Vagina (tissue), 2 donors: ENCODE measurements at regions not wholly inside any gene's neighbourhood (a gene's known extent, or its start where the extent isn't known, plus 50 kb on each side); places are given as distances from the start of the nearest gene placed in this dataset.
"Not testable (repeated sequence)": the region's sequence is repeated elsewhere in the genome, so short reads cannot be mapped to it uniquely, and the experiment has no call there.

Experiments used
- DNase-seq, 2 donors: peaks; one replicate each; pipeline ENCODE4 v3.0.0-alpha.2; 2017; ENCODE audit errors: extremely low spot score in 2 of 2
- H3K27ac ChIP-seq: fragments of 200-600 bp; sonication (generic); one replicate; pipeline ENCODE4 v1.5.1; 2019
- H3K27me3 ChIP-seq: fragments of 200-600 bp; sonication (generic); one replicate; pipeline ENCODE4 v1.5.1; 2019
- H3K36me3 ChIP-seq, 2 donors: fragments of 200-600 bp; sonication (generic); one replicate each; pipeline ENCODE4 v1.5.1; 2017 to 2019
- H3K4me1 ChIP-seq: fragments of 200-600 bp; sonication (generic); one replicate; pipeline ENCODE4 v1.5.1; 2019
- H3K4me3 ChIP-seq, 2 donors: fragments of 200-600 bp; sonication (generic); 1 replicate in 1 of 2; 2 replicates in 1 of 2; pipeline ENCODE4 v1.5.1; 2016 to 2019
- H3K9me3 ChIP-seq: fragments of 200-600 bp; sonication (generic); one replicate; pipeline ENCODE4 v1.5.1; 2019
- POLR2A ChIP-seq, 2 donors: fragments of 450-650 bp; IDR thresholded peaks; one replicate each; pipeline ENCODE4 v1.6.1; 2017; ENCODE audit warnings: antibody characterized with exemption in 2 of 2, mild to moderate bottlenecking in 2 of 2, moderate library complexity in 2 of 2
- POLR2AphosphoS5 ChIP-seq, 2 donors: sonication (generic); formaldehyde crosslinking; IDR thresholded peaks; one replicate each; pipeline ENCODE4 v1.9.0; 2017; ENCODE audit warnings: antibody characterized with exemption in 2 of 2, mild to moderate bottlenecking in 2 of 2, low read depth in 1 of 2; ENCODE audit not compliant: insufficient read depth in 1 of 2
- intact Hi-C: fragments of 100-400 bp; cut with DNase I; formaldehyde crosslinking; loops from one replicate; pipeline ENCODE4 v1.15.1; 2023
- TF ChIP-seq, protein P1 (sequence below), 3 experiments: fragments of 450-650 bp in 2 of 3; fragments of 200-600 bp in 1 of 3; sonication (generic) in 1 of 3; IDR thresholded peaks; one replicate each; pipeline ENCODE4 v1.5.1; 2017 to 2019; ENCODE audit warnings: antibody characterized with exemption in 3 of 3, mild to moderate bottlenecking in 2 of 3, moderate library complexity in 2 of 3

DNA sequence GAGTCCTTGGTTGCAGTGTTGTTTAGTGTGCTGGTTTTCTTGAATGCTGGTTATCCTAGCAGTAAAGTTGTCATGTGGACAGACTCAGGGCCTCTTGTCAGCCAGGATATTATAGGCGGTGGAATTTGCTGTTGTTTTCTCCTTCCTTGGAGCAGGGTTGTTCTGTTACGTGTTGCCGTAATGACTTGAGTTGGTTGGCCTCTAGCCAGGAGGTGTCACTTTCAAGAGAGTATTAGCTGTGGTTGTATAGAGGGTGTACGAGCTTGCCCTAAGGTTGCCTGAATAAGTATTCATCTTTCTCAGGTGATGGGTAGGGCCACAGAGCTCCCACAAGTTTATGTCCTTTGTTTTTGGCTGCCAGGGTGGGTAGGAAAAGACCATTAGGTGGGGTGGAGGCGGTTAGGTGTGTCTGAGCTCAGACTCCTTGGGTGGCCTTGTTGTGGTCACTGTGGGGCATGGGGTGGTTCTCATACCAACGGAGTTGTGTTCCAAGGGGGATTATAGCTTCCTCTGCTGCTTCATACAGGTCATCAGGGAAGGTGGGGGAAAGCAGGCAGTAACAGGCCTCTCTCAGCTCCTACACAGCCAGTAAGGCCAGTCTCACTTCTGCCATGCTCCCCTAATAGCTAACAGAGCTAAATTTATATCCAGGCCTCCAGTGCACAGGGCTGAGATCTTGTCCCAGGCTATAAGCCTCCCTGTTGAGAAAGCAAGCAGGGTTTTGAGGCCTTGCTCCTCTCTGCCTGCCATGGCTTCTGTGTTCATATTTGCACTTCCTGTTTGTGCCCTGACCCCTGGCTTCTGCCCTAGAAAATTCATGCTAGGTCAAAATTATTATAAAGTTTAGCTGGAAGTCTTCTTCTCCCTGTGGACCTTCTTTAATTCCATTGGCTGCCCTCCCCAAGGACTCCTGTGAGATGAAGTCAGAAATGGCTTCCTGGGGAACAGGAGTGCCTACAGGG, 594.7 kb downstream of the RAPGEF2 start:
- intact Hi-C loops, result no loop called here
- no peaks in the 10 kb centered on the region for H3K9me3 ChIP-seq
- no peak for DNase-seq
- TF ChIP-seq, protein P1, sequence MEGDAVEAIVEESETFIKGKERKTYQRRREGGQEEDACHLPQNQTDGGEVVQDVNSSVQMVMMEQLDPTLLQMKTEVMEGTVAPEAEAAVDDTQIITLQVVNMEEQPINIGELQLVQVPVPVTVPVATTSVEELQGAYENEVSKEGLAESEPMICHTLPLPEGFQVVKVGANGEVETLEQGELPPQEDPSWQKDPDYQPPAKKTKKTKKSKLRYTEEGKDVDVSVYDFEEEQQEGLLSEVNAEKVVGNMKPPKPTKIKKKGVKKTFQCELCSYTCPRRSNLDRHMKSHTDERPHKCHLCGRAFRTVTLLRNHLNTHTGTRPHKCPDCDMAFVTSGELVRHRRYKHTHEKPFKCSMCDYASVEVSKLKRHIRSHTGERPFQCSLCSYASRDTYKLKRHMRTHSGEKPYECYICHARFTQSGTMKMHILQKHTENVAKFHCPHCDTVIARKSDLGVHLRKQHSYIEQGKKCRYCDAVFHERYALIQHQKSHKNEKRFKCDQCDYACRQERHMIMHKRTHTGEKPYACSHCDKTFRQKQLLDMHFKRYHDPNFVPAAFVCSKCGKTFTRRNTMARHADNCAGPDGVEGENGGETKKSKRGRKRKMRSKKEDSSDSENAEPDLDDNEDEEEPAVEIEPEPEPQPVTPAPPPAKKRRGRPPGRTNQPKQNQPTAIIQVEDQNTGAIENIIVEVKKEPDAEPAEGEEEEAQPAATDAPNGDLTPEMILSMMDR (IDR thresholded peaks at IDR 0.05), result no peak
- TF ChIP-seq POLR2AphosphoS5 (IDR thresholded peaks at IDR 0.05; ENCODE audit: insufficient read depth in 1 of 2, low read depth in 1 of 2) (no peak), POLR2A (IDR thresholded peaks at IDR 0.05) (no peak)
- H3K27ac ChIP-seq, result no peak overlapping the region
- H3K4me3 ChIP-seq, result no peak overlapping the region
- H3K36me3 ChIP-seq, result no peaks in the 10 kb centered on the region
- H3K4me1 ChIP-seq, result no peaks in the 10 kb centered on the region
- no peaks in the 10 kb centered on the region for H3K27me3 ChIP-seq

DNA sequence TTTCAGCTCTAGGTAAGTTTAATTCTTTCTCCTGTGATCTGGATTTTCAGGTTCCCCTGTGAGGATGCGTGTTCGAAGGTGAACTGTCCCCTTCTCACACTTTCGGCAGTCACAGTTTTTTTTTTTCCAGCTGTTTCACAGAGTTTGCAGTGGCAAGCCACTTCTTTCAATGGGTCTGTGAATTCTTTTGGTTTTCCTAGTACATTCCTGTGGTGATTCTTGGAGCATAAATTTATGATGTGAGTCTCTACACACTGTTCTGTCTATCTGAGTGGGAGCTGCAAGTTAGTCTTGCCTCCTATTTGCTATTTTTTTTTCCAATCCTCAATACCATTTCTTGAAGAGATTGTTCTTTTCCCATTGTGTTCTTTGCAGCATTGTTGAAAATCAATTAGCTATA, 595.5 kb downstream of the RAPGEF2 start:
- no peak for TF ChIP-seq POLR2A (IDR thresholded peaks at IDR 0.05)
- TF ChIP-seq, protein P1 (IDR thresholded peaks at IDR 0.05), result no peak
- TF ChIP-seq POLR2AphosphoS5 (IDR thresholded peaks at IDR 0.05; ENCODE audit: insufficient read depth in 1 of 2, low read depth in 1 of 2), result no peak
- intact Hi-C loops, result no loop called here
- no peaks in the 10 kb centered on the region for H3K36me3 ChIP-seq
- H3K27ac ChIP-seq, result no peak overlapping the region
- no peak for DNase-seq
- no peak overlapping the region for H3K4me3 ChIP-seq
- H3K4me1 ChIP-seq, result no peaks in the 10 kb centered on the region
- H3K9me3 ChIP-seq, result no peaks in the 10 kb centered on the region
- no peaks in the 10 kb centered on the region for H3K27me3 ChIP-seq

DNA sequence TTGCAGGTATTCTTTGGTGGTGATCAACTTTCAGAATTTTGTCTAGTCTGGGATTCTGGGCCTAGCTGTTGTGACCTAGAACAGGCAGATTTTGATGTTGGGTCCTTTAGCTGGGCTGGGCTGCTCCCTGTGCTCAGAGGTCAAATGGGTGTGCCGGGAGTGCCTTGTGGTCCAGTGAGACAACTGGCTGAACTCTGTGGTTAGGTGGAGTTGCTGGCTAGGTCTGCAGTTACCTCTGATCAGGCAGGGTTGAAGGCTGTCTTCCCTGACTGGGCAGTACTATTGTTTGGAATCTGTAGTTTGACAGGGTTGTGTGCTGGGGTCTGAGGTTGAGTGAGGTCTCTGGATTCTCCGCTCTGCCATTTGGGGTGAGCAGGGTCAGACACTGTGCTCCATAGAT, 599.3 kb downstream of the RAPGEF2 start:
- Histone ChIP-seq H3K27ac (no peak overlapping the region), H3K27me3 (no peaks in the 10 kb centered on the region), H3K9me3 (no peaks in the 10 kb centered on the region), H3K4me3 (no peak overlapping the region), H3K36me3 (no peaks in the 10 kb centered on the region), H3K4me1 (no peaks in the 10 kb centered on the region)
- intact Hi-C loops, result no loop called here
- DNase-seq, result no peak
- no peak for TF ChIP-seq POLR2A (IDR thresholded peaks at IDR 0.05)
- no peak for TF ChIP-seq POLR2AphosphoS5 (IDR thresholded peaks at IDR 0.05; ENCODE audit: insufficient read depth in 1 of 2, low read depth in 1 of 2)
- TF ChIP-seq, protein P1 (IDR thresholded peaks at IDR 0.05), result no peak

DNA sequence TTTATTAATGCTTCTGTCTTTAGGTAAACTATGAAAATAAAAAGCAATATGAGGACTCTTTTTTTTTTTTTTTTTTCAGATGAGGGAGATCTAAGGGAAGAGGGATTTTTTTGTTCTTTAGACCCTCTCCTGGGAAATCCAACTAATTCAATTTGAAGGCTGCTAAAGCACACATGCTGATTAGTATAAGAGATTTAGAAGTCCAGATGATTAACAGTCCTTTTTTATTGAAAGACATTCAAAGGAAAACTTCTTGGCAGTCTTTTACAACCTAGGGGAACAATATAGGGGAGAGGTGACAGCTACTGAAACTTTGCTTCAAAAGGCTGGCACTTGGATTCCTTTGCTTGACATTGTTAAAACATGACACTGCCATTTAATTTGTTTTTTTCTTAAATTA, 602.5 kb downstream of the RAPGEF2 start:
- no peaks in the 10 kb centered on the region for H3K27me3 ChIP-seq
- TF ChIP-seq POLR2A (IDR thresholded peaks at IDR 0.05) (no peak), POLR2AphosphoS5 (IDR thresholded peaks at IDR 0.05; ENCODE audit: insufficient read depth in 1 of 2, low read depth in 1 of 2) (no peak)
- TF ChIP-seq, protein P1 (IDR thresholded peaks at IDR 0.05), result no peak
- intact Hi-C loops, result no loop called here
- no peaks in the 10 kb centered on the region for H3K9me3 ChIP-seq
- no peak overlapping the region for H3K27ac ChIP-seq
- no peak overlapping the region for H3K4me3 ChIP-seq
- no peaks in the 10 kb centered on the region for H3K36me3 ChIP-seq
- H3K4me1 ChIP-seq, result no peaks in the 10 kb centered on the region
- no peak for DNase-seq

DNA sequence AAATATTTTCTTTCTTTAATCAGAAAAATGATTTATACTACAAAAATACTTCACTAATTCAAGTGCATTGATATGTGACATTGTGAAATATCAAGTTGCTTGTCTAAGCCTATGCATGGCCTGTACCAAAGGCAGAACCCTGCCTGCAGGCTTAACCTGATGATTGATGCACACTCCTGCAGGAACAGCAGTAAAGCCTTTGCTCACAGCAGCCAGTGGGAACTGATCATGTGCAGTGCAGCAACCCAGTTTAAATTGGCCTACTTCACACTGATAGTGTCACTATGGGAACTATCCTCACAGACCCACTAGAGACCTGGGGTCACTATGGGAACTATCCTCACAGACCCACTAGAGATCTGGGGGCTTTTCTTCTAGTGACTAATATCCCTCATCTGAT, 603.8 kb downstream of the RAPGEF2 start:
- no peaks in the 10 kb centered on the region for H3K4me1 ChIP-seq

DNA sequence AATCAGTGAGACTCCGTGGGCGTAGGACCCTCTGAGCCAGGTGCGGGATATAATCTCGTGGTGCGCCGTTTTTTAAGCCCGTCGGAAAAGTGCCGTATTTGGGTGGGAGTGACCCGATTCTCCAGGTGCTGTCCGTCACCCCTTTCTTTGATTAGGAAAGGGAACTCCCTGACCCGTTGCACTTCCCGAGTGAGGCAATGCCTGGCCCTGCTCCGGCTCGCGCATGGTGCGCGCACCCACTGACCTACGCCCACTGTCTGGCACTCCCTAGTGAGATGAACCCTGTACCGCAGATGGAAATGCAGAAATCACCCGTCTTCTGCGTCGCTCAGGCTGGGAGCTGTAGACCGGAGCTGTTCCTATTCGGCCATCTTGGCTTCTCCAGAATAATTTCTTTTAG, 612.3 kb downstream of the RAPGEF2 start:
- H3K36me3 ChIP-seq, intact Hi-C loops, H3K4me1 ChIP-seq, H3K27ac ChIP-seq, H3K27me3 ChIP-seq, H3K9me3 ChIP-seq, H3K4me3 ChIP-seq, DNase-seq: not testable (repeated sequence)

More for the DNA sequence above, 603.8 kb downstream of the RAPGEF2 start:
- H3K4me3 ChIP-seq, result no peak overlapping the region
- no peak for DNase-seq
- H3K36me3 ChIP-seq, result no peaks in the 10 kb centered on the region
- no peaks in the 10 kb centered on the region for H3K27me3 ChIP-seq
- TF ChIP-seq POLR2A (IDR thresholded peaks at IDR 0.05) (no peak), POLR2AphosphoS5 (IDR thresholded peaks at IDR 0.05; ENCODE audit: insufficient read depth in 1 of 2, low read depth in 1 of 2) (no peak)
- TF ChIP-seq, protein P1 (IDR thresholded peaks at IDR 0.05), result no peak
- intact Hi-C loops, result no loop called here
- H3K27ac ChIP-seq, result no peak overlapping the region
- no peaks in the 10 kb centered on the region for H3K9me3 ChIP-seq
